Rectal smooth muscle tissue (tissue), 1 donor: ENCODE measurements at regions not wholly inside any gene's neighbourhood (a gene's known extent, or its start where the extent isn't known, plus 50 kb on each side); places are given as distances from the start of the nearest gene placed in this dataset.

ENCODE experiments used
- H3K27ac ChIP-seq: one replicate; pipeline ENCODE4 v1.7.0; 2013; ENCODE audit warnings: low read depth, low read length, inconsistent platforms
- H3K27me3 ChIP-seq: one replicate; pipeline ENCODE4 v1.7.0; 2013; ENCODE audit warnings: low read length; ENCODE audit not compliant: control insufficient read depth, insufficient read depth
- H3K36me3 ChIP-seq: one replicate; pipeline ENCODE4 v1.7.0; 2013; ENCODE audit warnings: low read length; ENCODE audit not compliant: control insufficient read depth, insufficient read depth
- H3K4me1 ChIP-seq: one replicate; pipeline ENCODE4 v1.7.0; 2013; ENCODE audit warnings: low read length; ENCODE audit not compliant: control insufficient read depth, insufficient read depth
- H3K4me3 ChIP-seq: one replicate; pipeline ENCODE4 v1.7.0; 2013; ENCODE audit warnings: low read length
- H3K9ac ChIP-seq: one replicate; pipeline ENCODE4 v1.7.0; 2013; ENCODE audit warnings: low read length

DNA sequence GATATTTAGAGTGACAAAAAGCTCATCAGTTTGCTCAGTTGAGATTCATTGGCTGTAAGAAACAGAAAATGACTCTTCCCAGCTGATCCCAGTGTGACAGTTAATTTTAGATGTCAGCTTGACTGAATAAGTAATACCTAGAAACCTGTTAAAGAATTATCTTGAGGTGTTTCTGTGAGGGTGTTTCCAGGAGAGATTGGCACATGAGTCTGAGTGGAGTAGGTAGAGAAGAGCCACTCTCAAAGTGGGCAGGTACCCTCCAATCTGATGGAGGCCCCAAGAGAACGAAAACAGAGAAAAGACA, 200.8 kb upstream of the BTBD3 start:
- Histone ChIP-seq H3K27me3 (no peaks in the 10 kb centered on the region), H3K27ac (no peak overlapping the region), H3K4me3 (no peak overlapping the region), H3K4me1 (no peaks in the 10 kb centered on the region), H3K36me3 (no peaks in the 10 kb centered on the region), H3K9ac (no peak overlapping the region)

DNA sequence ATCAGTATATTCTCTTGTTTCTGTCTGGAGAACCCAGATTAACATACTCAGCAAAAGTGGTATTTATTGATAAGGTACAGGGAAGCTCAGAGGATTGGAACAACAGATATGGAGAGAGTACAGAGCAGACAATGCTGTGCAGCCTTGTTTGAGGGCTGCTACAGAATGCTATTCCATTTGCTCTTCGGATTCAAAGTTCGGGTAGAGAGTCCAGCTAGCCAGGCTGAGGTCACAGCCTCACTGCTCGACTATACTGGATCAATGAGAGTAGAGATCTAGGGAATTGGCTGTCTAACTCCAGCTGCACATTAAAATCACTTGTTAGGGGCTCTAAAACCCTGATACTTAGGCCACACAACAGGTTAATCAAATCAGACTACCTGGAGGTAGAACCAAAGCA, 200.1 kb upstream of the BTBD3 start:
- Histone ChIP-seq H3K27ac (no peak overlapping the region), H3K9ac (no peak overlapping the region), H3K27me3 (no peaks in the 10 kb centered on the region), H3K4me1 (no peaks in the 10 kb centered on the region), H3K4me3 (no peak overlapping the region), H3K36me3 (no peaks in the 10 kb centered on the region)

DNA sequence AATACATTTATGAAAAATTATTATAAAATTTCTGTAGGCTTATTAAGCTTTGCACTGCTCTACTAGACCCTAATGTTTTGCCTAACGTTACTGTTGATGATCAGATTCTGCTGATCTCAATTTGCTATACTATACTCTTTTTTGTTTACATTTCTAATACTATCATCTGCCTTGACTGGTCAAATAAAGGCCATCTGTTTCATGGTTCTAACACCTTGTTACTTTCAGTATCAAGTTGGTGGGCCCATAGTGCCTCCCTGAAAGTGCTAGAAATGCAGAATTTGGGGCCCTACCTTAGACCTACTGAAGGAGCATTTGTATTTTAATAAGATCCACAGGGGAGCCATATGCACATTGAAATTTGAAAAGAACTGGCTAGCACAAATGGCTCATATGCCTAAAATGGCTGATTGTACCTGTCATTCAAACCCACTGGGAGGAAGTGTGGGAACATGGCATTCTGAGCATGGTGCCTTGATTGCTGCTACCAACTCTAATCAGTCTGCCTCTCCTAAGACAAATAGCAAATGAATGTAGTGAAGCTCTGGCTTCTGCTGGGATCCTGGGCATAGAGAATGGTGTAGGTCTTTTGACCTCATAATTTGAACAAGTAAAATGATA, 199.1 kb upstream of the BTBD3 start:
- no peak overlapping the region for H3K9ac ChIP-seq
- no peak overlapping the region for H3K4me3 ChIP-seq
- no peak overlapping the region for H3K27ac ChIP-seq
- H3K4me1 ChIP-seq = no peaks in the 10 kb centered on the region
- H3K27me3 ChIP-seq = no peaks in the 10 kb centered on the region
- H3K36me3 ChIP-seq = no peaks in the 10 kb centered on the region

DNA sequence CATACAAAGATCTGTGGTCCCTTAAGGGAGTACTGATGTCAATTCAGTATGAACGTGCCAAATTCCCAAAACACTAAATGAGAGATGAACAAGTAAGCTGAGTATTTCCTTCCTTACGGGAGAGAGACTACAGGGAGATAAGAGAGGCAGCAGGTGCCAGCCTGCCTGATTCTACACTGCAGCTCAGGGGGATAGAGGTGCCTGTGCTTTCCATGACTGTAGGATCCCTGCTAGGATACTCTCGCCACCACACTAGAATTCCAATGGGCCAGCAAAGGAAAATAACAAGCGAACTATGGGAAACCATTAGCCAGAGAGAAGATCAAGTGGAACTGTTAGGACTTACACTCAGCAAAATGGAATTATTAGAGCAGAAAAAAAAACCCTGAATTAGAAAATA, 198.5 kb upstream of the BTBD3 start:
- no peak overlapping the region for H3K27ac ChIP-seq
- no peaks in the 10 kb centered on the region for H3K36me3 ChIP-seq
- H3K4me1 ChIP-seq = no peaks in the 10 kb centered on the region
- no peak overlapping the region for H3K4me3 ChIP-seq
- no peak overlapping the region for H3K9ac ChIP-seq
- no peaks in the 10 kb centered on the region for H3K27me3 ChIP-seq

DNA sequence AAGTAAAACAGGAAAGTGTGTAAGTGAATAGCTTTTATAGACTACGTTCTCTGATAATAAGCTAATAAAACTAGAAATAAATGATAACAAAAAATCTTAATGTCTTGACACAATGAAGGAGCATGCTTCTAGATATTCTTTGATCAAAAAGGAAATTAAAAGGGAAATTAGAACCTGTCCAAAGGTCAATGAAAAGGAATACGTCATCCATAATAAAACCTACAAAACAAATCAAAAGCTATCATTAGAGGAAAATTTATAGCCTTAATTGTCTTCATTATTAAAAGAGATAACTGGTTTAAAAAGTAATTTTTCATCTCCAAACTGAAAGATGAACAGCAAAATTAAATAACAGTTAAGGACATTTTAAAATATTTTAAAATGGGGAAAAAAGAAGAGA, 196.3 kb upstream of the BTBD3 start:
- Histone ChIP-seq H3K9ac (no peak overlapping the region), H3K27me3 (no peaks in the 10 kb centered on the region), H3K36me3 (no peaks in the 10 kb centered on the region), H3K4me1 (no peaks in the 10 kb centered on the region), H3K27ac (no peak overlapping the region), H3K4me3 (no peak overlapping the region)

DNA sequence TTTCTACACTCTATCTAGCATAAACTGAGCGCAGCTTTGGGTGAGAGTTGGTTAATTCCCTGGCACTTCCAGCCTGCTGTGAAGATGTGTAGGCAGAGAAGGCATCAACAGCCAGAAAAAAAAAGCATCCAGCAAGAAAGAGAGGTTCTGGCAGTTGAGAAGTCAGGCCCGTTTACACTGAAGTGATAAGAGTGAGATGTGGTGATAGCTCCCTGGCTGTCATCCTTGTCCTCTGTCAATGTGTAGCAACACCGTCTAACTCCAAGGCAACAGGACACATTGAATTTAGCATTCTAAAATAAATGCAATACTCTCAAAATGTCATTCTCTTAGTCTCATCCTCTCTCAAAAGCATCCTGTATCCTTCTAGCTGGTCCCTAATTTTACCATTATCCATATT, 193.6 kb upstream of the BTBD3 start:
- Histone ChIP-seq H3K4me1 (no peaks in the 10 kb centered on the region), H3K27ac (no peak overlapping the region), H3K27me3 (no peaks in the 10 kb centered on the region), H3K36me3 (no peaks in the 10 kb centered on the region), H3K9ac (no peak overlapping the region), H3K4me3 (no peak overlapping the region)

DNA sequence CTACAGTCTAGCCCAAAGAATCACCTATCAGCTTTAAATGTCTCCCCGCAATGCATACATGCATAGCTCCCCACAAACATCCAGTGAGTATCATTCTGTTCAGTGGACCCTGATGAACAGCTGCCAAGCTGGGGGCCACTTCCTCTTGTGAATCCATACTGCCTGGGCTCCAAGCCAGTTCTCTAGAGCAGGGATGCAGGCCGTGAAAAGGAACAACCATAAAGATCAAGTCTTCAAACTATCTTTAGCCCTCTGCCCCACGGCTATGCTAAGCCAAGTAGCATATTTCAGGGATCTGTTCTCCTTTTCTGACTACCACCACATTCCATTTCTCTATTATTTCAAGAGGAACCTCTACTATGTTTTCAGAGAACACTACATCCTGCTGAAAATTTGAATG, 191.7 kb upstream of the BTBD3 start:
- Histone ChIP-seq H3K4me3 (no peak overlapping the region), H3K9ac (no peak overlapping the region), H3K4me1 (no peaks in the 10 kb centered on the region), H3K27me3 (no peaks in the 10 kb centered on the region), H3K36me3 (no peaks in the 10 kb centered on the region), H3K27ac (no peak overlapping the region)

DNA sequence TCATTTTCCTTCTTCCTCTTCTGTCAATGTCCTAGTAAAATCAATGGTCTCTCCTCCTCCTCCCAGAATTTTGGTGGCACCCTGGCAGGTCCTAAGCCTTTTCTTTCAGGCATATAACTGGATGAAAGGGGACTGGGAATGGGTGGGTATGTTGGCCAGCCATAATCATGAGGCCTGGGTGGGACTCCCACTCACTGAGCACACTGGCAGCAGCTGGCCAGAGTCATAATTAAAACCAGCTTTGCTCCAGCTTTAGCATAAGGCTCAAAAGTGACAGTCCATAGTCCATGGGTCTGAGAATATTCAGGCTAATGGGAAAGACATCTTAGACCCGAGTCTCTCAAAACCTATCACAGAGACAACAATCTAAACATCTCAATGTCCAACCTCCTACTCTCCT, 190.0 kb upstream of the BTBD3 start:
- no peak overlapping the region for H3K4me3 ChIP-seq
- H3K27ac ChIP-seq = no peak overlapping the region
- no peaks in the 10 kb centered on the region for H3K4me1 ChIP-seq
- no peaks in the 10 kb centered on the region for H3K27me3 ChIP-seq
- no peaks in the 10 kb centered on the region for H3K36me3 ChIP-seq
- no peak overlapping the region for H3K9ac ChIP-seq

DNA sequence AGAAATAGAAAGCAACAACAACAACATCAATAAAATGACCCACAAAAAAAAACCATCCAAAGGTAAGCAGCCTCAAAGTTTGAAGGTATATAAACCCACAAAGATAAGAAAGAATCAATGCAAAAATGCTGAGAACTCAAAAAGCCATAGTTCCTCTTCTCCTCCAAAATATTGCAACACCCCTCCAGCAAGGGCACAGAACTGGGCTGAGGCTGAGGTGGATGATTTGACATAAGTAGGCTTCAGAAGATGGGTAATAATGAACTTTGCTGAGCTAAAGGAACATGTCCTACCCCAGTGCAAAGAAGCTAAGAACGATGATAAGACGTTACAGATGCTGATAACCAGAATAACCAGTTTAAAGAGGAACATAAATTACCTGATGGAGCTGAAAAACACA, 188.8 kb upstream of the BTBD3 start:
- no peaks in the 10 kb centered on the region for H3K27me3 ChIP-seq
- no peak overlapping the region for H3K4me3 ChIP-seq
- H3K36me3 ChIP-seq = no peaks in the 10 kb centered on the region
- H3K4me1 ChIP-seq = no peaks in the 10 kb centered on the region
- no peak overlapping the region for H3K27ac ChIP-seq
- H3K9ac ChIP-seq = no peak overlapping the region

DNA sequence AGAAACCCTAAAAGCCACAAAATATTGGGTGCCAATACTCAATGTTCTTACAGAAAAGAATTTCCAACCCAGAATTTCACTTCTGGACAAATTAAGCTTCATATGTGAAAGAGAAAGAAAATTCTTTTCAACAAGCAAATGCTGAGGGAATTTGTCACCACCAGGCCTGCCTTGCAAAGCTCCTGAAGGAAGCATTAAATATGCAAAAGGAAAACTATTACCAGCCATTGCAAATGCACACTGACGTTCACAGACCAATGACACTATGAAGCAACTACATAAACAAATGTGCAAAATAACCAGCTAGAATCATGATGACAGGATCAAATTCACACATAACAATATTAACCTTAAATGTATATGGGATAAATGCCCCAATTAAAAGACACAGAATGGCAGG, 187.9 kb upstream of the BTBD3 start:
- H3K27me3 ChIP-seq = no peaks in the 10 kb centered on the region
- H3K9ac ChIP-seq = no peak overlapping the region
- H3K36me3 ChIP-seq = no peaks in the 10 kb centered on the region
- no peak overlapping the region for H3K27ac ChIP-seq
- no peaks in the 10 kb centered on the region for H3K4me1 ChIP-seq
- no peak overlapping the region for H3K4me3 ChIP-seq

DNA sequence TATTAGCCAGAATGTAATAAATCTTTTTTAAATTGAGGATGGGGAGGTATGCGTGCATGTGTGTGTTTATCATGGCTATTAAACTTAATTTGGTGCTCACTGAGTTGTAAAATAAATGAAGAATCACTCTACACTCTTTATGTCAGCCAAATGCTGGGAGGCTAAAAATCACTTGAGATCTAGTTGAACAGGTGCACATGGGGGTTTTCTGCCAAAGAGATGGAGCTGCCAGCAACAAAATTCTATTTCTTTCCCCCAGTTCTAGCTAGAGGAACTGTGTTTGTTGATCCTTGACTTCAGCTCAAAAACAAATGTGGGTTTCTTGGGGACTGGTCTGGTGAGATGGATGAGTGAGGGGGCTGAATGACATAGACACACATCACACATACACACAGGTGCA, 183.3 kb upstream of the BTBD3 start:
- Histone ChIP-seq H3K27me3 (no peaks in the 10 kb centered on the region), H3K27ac (no peak overlapping the region), H3K36me3 (no peaks in the 10 kb centered on the region), H3K9ac (no peak overlapping the region), H3K4me3 (no peak overlapping the region), H3K4me1 (no peaks in the 10 kb centered on the region)

DNA sequence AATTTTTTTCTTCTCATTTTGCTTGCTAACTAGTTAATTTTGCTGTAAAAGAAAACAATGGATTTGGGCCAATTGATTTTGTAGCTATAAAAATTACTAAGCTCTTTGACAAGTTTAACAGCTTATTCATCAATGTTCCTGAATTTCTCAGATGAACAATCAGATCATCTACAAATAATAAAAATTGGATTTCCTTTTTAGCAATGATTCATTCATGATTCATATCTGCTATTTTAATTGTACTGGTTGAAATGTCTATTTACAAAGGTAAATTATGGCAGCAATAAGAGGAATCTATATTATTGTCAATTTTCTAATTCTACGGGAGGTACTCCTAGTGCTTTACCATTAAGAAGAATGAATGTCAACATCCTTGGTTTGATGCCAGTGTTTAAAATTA, 178.8 kb upstream of the BTBD3 start:
- H3K4me1 ChIP-seq = no peaks in the 10 kb centered on the region
- H3K9ac ChIP-seq = no peak overlapping the region
- H3K27me3 ChIP-seq = no peaks in the 10 kb centered on the region
- H3K36me3 ChIP-seq = no peaks in the 10 kb centered on the region
- no peak overlapping the region for H3K27ac ChIP-seq
- H3K4me3 ChIP-seq = no peak overlapping the region

DNA sequence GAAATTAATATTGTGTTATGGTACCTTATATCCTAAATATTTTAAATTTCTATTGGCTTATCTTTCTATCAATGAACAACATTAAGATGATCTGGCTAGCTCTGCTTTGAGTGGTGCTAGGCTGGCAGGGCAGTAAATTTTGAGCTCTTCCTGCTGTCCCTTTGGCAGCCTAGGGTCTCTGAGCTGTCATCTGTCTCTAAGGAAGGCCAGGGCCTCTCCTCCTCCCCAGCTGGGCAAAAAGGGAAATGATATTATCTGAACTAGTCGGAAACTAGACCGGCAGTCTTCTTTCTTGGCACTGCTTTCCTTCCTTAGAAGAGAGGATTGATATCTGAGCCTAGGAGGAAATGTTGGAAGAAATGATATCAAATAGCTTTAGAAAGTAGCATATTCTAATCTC, 176.7 kb upstream of the BTBD3 start:
- H3K27ac ChIP-seq = no peak overlapping the region
- H3K4me3 ChIP-seq = no peak overlapping the region
- H3K9ac ChIP-seq = no peak overlapping the region
- H3K4me1 ChIP-seq = no peaks in the 10 kb centered on the region
- no peaks in the 10 kb centered on the region for H3K27me3 ChIP-seq
- no peaks in the 10 kb centered on the region for H3K36me3 ChIP-seq
